Upper lobe of right lung (tissue), 1 donor: ENCODE measurements at regions not wholly inside any gene's neighbourhood (a gene's known extent, or its start where the extent isn't known, plus 50 kb on each side); places are given as distances from the start of the nearest gene placed in this dataset.

ENCODE experiments used
- ATAC-seq: fragments of 200-7000 bp; cut with Tn5 transposase; one replicate; pipeline ENCODE4 v1.9.1; 2020; ENCODE audit warnings: mild to moderate bottlenecking, moderate library complexity
- DNase-seq: peaks from one replicate; pipeline ENCODE4 v3.0.0-alpha.2; 2020
- H3K27ac ChIP-seq: fragments of 200-600 bp; one replicate; pipeline ENCODE4 v1.8.0; 2022
- H3K27me3 ChIP-seq: fragments of 200-600 bp; one replicate; pipeline ENCODE4 v1.8.0; 2022; ENCODE audit warnings: mild to moderate bottlenecking
- H3K36me3 ChIP-seq: fragments of 200-600 bp; one replicate; pipeline ENCODE4 v1.8.0; 2022
- H3K4me1 ChIP-seq: fragments of 200-600 bp; one replicate; pipeline ENCODE4 v1.8.0; 2022
- H3K4me3 ChIP-seq: fragments of 200-600 bp; one replicate; pipeline ENCODE4 v1.8.0; 2022; ENCODE audit warnings: mild to moderate bottlenecking
- H3K9me3 ChIP-seq: fragments of 200-600 bp; one replicate; pipeline ENCODE4 v1.8.0; 2022
- intact Hi-C: fragments of 100-400 bp; cut with DNase I; formaldehyde crosslinking; loops from one replicate; pipeline ENCODE4 v1.11.0; 2022
- TF ChIP-seq, protein P1 (sequence below): fragments of 200-600 bp; IDR thresholded peaks from one replicate; pipeline ENCODE4 v1.8.0; 2022; ENCODE audit warnings: antibody characterized with exemption
- donor health status: DM: no; HTN: yes; CAD: no; lungs with severe emphysema.

DNA sequence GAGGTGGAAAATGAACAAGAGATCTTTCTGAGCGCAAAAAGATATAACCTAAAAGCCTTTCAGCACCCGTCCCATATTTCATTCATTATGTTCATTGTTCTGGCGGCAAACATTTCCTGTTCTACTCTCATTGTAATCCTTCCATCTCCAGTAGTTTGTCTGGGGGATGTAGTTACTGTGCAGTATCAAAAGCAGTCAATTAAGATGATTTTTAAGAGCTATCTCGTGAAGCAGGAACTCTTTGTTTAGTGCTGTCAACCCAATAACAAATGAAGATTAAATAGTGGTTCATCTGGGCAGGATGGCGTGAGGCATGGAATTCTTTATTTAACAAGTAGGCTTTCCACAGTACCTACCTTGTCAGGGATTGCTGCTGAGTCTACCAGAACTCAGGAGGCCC lies 876.7 kb downstream of the HACE1 start:
- H3K9me3 ChIP-seq: no peaks in the 10 kb centered on the region
- no peak for ATAC-seq

DNA sequence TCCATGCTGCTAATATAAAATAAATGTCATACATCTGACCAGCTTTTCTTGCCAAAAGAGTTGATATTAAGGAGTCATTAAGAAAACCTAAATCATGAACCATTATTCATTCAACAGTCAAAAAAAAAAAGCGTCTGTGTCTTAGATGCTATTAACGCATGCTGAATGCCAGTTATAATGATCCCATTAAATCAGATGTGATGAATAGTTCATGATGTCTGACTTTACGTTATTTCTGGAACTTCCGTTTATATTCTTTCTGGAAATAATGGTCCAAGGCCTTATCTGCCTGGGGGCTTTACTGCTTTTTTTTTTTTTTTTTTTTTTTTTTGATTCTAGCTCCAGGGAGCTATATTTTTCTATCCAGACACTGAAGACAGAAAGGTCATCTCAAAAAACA lies 877.1 kb downstream of the HACE1 start:
- TF ChIP-seq, protein P1, sequence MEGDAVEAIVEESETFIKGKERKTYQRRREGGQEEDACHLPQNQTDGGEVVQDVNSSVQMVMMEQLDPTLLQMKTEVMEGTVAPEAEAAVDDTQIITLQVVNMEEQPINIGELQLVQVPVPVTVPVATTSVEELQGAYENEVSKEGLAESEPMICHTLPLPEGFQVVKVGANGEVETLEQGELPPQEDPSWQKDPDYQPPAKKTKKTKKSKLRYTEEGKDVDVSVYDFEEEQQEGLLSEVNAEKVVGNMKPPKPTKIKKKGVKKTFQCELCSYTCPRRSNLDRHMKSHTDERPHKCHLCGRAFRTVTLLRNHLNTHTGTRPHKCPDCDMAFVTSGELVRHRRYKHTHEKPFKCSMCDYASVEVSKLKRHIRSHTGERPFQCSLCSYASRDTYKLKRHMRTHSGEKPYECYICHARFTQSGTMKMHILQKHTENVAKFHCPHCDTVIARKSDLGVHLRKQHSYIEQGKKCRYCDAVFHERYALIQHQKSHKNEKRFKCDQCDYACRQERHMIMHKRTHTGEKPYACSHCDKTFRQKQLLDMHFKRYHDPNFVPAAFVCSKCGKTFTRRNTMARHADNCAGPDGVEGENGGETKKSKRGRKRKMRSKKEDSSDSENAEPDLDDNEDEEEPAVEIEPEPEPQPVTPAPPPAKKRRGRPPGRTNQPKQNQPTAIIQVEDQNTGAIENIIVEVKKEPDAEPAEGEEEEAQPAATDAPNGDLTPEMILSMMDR: no peak

More for the DNA sequence above, 876.7 kb downstream of the HACE1 start:
- no peaks in the 10 kb centered on the region for H3K36me3 ChIP-seq
- TF ChIP-seq, protein P1: no peak
- H3K27ac ChIP-seq: no peak overlapping the region
- no peak for DNase-seq
- no peaks in the 10 kb centered on the region for H3K27me3 ChIP-seq
- no peak overlapping the region for H3K4me3 ChIP-seq
- no peaks in the 10 kb centered on the region for H3K4me1 ChIP-seq
- intact Hi-C loops: no loop called here

DNA sequence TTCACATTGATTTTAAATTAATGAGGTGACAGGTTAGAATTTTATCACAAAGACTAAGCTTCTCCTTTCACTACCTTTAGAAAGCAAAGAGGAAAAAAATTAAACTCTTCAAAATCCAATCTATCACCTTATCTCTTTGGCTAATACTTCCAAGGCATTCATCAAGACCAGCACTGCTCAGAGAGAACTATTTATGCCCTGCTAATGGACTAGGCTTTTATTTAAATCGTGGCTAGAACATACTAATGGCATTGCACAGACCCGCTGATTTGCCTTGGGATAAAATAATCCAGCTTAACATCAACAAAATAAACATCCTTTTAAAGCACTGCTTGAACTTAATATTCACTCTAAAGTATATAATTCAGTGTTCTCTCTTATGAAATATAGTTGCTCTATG lies 880.4 kb downstream of the HACE1 start:
- DNase-seq (no peak), ATAC-seq (no peak)
- Histone ChIP-seq H3K4me1 (no peaks in the 10 kb centered on the region), H3K27ac (no peak overlapping the region), H3K4me3 (no peak overlapping the region), H3K27me3 (no peaks in the 10 kb centered on the region), H3K36me3 (no peaks in the 10 kb centered on the region), H3K9me3 (no peaks in the 10 kb centered on the region)
- TF ChIP-seq, protein P1: no peak
- intact Hi-C loops: no loop called here

More for the DNA sequence above, 877.1 kb downstream of the HACE1 start:
- ATAC-seq: no peak
- Histone ChIP-seq H3K9me3 (no peaks in the 10 kb centered on the region), H3K4me1 (no peaks in the 10 kb centered on the region), H3K27ac (no peak overlapping the region), H3K4me3 (no peak overlapping the region), H3K27me3 (no peaks in the 10 kb centered on the region), H3K36me3 (no peaks in the 10 kb centered on the region)
- DNase-seq: no peak
- intact Hi-C loops: no loop called here

DNA sequence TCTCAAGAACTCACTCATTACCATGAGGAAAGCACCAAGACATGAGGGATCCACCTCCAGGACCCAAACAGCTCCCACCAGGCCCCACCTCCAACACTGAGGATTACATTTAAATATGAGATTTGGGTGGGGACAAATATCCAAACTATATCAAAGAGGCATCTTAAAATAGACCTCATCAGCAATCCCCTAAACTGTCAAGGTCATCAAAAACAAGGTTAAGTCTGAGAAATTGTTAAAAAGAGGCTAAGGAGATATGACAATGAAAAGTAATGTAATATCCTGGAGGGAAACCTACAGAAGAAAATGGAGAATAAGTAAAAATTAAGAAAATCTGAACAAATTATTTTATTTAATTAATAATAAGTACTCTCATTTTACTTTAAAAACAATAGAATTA lies 922.3 kb downstream of the HACE1 start:
- no peaks in the 10 kb centered on the region for H3K4me1 ChIP-seq
- H3K27ac ChIP-seq: no peak overlapping the region
- no peaks in the 10 kb centered on the region for H3K36me3 ChIP-seq
- no peaks in the 10 kb centered on the region for H3K9me3 ChIP-seq
- H3K4me3 ChIP-seq: no peak overlapping the region
- intact Hi-C loops: no loop called here
- DNase-seq (no peak), ATAC-seq (no peak)
- TF ChIP-seq, protein P1: no peak
- no peaks in the 10 kb centered on the region for H3K27me3 ChIP-seq

DNA sequence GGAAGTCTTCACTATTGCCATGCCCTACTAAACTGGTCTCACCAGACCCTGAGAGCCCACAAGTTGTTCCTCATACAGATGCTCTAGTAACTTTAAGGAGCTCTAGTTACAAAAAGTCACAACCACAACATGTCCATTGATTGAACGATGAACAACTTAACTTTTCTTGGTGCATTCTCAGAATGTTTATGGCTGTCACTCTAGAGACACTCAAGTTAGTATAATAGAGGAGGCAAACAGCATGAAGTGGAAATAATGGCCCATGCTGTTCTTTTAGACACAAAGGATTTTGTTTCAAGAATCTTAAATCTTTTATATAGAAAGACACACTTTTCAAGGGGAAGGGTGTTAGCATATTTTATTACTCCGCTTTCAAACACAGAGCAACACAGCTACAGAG lies 934.4 kb downstream of the HACE1 start:
- ATAC-seq: no peak
- TF ChIP-seq, protein P1: no peak
- intact Hi-C loops: no loop called here
- no peaks in the 10 kb centered on the region for H3K9me3 ChIP-seq
- H3K4me3 ChIP-seq: no peak overlapping the region
- no peak for DNase-seq
- H3K36me3 ChIP-seq: no peaks in the 10 kb centered on the region
- no peaks in the 10 kb centered on the region for H3K4me1 ChIP-seq
- H3K27me3 ChIP-seq: no peaks in the 10 kb centered on the region
- H3K27ac ChIP-seq: no peak overlapping the region

DNA sequence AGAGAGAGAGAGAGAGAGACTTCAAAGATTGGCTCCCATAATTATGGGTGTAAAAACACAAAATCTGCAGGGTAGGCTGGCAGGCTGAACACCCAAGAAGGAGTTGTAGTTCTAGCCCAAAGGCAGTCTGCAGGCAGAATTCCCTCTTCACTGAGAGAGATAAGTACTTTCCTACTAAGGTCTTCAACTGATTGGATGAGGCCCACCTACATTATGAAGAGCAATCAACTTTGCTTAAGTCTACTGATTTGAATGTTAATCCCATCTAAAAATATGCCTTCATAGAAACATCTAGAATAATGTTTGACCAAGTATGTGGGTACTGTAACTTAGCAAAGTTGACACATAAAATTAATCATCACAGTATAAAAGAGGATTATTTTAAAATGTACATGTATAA lies 949.7 kb downstream of the HACE1 start:
- TF ChIP-seq, protein P1: no peak
- no peaks in the 10 kb centered on the region for H3K27me3 ChIP-seq
- H3K4me3 ChIP-seq: no peak overlapping the region
- ATAC-seq (no peak), DNase-seq (no peak)
- H3K4me1 ChIP-seq: no peaks in the 10 kb centered on the region
- intact Hi-C loops: no loop called here
- H3K9me3 ChIP-seq: no peaks in the 10 kb centered on the region
- H3K36me3 ChIP-seq: no peaks in the 10 kb centered on the region
- H3K27ac ChIP-seq: no peak overlapping the region
